Right lobe of liver (tissue), 4 donors: ENCODE measurements at regions not wholly inside any gene's neighbourhood (a gene's known extent, or its start where the extent isn't known, plus 50 kb on each side); places are given as distances from the start of the nearest gene placed in this dataset.

Experiments used
- POLR2A ChIP-seq: fragments of 450-650 bp; IDR thresholded peaks from one replicate; pipeline ENCODE4 v1.6.1; 2017; ENCODE audit warnings: antibody characterized with exemption, mild to moderate bottlenecking
- TF ChIP-seq, protein P1 (sequence below), 4 donors: fragments of 200-600 bp in 3 of 4; fragments of 450-650 bp in 1 of 4; IDR thresholded peaks; one replicate each; pipeline versions ENCODE4 v1.5.1 to v1.8.0; 2016 to 2022; ENCODE audit warnings: antibody characterized with exemption in 4 of 4, mild to moderate bottlenecking in 2 of 4
- donor health status: DM: no; HTN: no; CAD: no.
- donor health status: DM: no; HTN: no; CAD: no.
- donor health status: DM: no; HTN: yes; CAD: no.

- TF ChIP-seq, protein P1, sequence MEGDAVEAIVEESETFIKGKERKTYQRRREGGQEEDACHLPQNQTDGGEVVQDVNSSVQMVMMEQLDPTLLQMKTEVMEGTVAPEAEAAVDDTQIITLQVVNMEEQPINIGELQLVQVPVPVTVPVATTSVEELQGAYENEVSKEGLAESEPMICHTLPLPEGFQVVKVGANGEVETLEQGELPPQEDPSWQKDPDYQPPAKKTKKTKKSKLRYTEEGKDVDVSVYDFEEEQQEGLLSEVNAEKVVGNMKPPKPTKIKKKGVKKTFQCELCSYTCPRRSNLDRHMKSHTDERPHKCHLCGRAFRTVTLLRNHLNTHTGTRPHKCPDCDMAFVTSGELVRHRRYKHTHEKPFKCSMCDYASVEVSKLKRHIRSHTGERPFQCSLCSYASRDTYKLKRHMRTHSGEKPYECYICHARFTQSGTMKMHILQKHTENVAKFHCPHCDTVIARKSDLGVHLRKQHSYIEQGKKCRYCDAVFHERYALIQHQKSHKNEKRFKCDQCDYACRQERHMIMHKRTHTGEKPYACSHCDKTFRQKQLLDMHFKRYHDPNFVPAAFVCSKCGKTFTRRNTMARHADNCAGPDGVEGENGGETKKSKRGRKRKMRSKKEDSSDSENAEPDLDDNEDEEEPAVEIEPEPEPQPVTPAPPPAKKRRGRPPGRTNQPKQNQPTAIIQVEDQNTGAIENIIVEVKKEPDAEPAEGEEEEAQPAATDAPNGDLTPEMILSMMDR (IDR thresholded peaks at IDR 0.05) = no peak
- TF ChIP-seq POLR2A = no peak
These were observed 77.6 kb upstream of the TMC1 start for GRCh38 chr9:72443855-72444254.
